ENCODE measurements at regions not wholly inside any gene's neighbourhood (a gene's known extent, or its start where the extent isn't known, plus 50 kb on each side); places are given as distances from the start of the nearest gene placed in this dataset.

DNA sequence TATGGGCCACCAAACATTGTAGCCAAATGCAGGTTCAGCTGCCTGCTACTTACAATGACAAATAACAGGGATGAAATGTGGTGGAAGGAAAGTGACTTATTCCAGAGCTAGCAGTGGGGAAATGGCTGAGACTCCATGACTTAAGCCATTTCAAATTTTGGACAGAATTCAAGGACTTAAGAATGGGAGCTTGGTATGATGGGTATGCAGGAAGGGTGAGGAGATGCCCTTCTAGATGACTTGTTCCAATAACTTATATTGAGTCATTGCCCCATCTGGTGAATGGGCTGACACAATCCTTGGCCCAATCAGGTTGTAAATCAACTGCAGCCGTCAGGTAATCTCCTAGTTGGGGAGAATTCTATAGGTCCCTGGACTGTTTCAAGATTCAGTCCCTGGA is 230.7 kb upstream of the SGCD start:
- BruUV-seq (replicated peaks) = no TSS peak

More for the DNA sequence above, 230.7 kb upstream of the SGCD start:
- Histone ChIP-seq H3K9me1 (ENCODE audit: control insufficient read depth, insufficient read depth, low read length) (no peaks in the 10 kb centered on the region), H3K4me2 (ENCODE audit: insufficient read depth, low read length) (no peak overlapping the region), H3K79me2 (ENCODE audit: control insufficient read depth, insufficient read depth, low read length) (no peaks in the 10 kb centered on the region), H3K4me1 (replicated peaks in 1 of 2; ENCODE audit: control insufficient read depth in 2 of 2, insufficient read depth in 2 of 2, low read length in 2 of 2) (no peaks in the 10 kb centered on the region), H4K20me1 (replicated peaks; ENCODE audit: control insufficient read depth, insufficient read depth, low read length) (no peaks in the 10 kb centered on the region), H3K27me3 (ENCODE audit: control insufficient read depth in 2 of 2, insufficient read depth in 2 of 2, low read length in 2 of 2) (no peaks in the 10 kb centered on the region), H3K4me3 (no peak overlapping the region), H3K27ac (ENCODE audit: extremely low read depth, low read depth, low read length) (no peak overlapping the region), H3K9me3 (replicated peaks; ENCODE audit: control insufficient read depth, insufficient read depth, low read depth, low read length) (no peaks in the 10 kb centered on the region), H3K36me3 (ENCODE audit: control insufficient read depth, insufficient read depth, low read length) (no peaks in the 10 kb centered on the region), H2AFZ (ENCODE audit: low read depth, low read length) (no peak overlapping the region), H3K9ac (ENCODE audit: insufficient read depth in 1 of 2, low read depth in 2 of 2, low read length in 2 of 2) (no peak overlapping the region)
- ChIA-PET POLR2A (no interaction called here), CTCF (ENCODE audit: low intra/inter-chr PET ratio) (no interaction called here)
- no peak for FAIRE-seq
- intact Hi-C loops (cut with micrococcal nuclease) (no loop called here), in situ Hi-C loops (cut with MboI) (no loop called here)
- TF ChIP-seq DNMT1 (IDR thresholded peaks at IDR 0.05) = no peak
- TF ChIP-seq ZNF76 (CRISPR knock-in tag; IDR thresholded peaks at IDR 0.05; ENCODE audit: borderline replicate concordance) = no peak
- no peak for TF ChIP-seq TEAD1 (CRISPR knock-in tag; IDR thresholded peaks at IDR 0.05)
- no peak for TF ChIP-seq ZNF41 (CRISPR knock-in tag; conservative IDR thresholded peaks at IDR 0.05)
- no peak for TF ChIP-seq RBBP5 (IDR thresholded peaks at IDR 0.05; ENCODE audit: borderline replicate concordance, insufficient read depth, low read length, poor library complexity, severe bottlenecking)
- TF ChIP-seq BCOR (IDR thresholded peaks at IDR 0.05) = no peak
- TF ChIP-seq PTRF (tag; IDR thresholded peaks at IDR 0.05) = no peak
- no peak for TF ChIP-seq C11orf30 (IDR thresholded peaks at IDR 0.05; ENCODE audit: low read depth)
- TF ChIP-seq NCOR1 (IDR thresholded peaks at IDR 0.05) = no peak
- no peak for TF ChIP-seq STAT5A (IDR thresholded peaks at IDR 0.05; ENCODE audit: borderline replicate concordance, low read length)
- TF ChIP-seq, protein P1, sequence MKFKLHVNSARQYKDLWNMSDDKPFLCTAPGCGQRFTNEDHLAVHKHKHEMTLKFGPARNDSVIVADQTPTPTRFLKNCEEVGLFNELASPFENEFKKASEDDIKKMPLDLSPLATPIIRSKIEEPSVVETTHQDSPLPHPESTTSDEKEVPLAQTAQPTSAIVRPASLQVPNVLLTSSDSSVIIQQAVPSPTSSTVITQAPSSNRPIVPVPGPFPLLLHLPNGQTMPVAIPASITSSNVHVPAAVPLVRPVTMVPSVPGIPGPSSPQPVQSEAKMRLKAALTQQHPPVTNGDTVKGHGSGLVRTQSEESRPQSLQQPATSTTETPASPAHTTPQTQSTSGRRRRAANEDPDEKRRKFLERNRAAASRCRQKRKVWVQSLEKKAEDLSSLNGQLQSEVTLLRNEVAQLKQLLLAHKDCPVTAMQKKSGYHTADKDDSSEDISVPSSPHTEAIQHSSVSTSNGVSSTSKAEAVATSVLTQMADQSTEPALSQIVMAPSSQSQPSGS (CRISPR knock-in tag; IDR thresholded peaks at IDR 0.05) = no peak
- TF ChIP-seq, protein P2, sequence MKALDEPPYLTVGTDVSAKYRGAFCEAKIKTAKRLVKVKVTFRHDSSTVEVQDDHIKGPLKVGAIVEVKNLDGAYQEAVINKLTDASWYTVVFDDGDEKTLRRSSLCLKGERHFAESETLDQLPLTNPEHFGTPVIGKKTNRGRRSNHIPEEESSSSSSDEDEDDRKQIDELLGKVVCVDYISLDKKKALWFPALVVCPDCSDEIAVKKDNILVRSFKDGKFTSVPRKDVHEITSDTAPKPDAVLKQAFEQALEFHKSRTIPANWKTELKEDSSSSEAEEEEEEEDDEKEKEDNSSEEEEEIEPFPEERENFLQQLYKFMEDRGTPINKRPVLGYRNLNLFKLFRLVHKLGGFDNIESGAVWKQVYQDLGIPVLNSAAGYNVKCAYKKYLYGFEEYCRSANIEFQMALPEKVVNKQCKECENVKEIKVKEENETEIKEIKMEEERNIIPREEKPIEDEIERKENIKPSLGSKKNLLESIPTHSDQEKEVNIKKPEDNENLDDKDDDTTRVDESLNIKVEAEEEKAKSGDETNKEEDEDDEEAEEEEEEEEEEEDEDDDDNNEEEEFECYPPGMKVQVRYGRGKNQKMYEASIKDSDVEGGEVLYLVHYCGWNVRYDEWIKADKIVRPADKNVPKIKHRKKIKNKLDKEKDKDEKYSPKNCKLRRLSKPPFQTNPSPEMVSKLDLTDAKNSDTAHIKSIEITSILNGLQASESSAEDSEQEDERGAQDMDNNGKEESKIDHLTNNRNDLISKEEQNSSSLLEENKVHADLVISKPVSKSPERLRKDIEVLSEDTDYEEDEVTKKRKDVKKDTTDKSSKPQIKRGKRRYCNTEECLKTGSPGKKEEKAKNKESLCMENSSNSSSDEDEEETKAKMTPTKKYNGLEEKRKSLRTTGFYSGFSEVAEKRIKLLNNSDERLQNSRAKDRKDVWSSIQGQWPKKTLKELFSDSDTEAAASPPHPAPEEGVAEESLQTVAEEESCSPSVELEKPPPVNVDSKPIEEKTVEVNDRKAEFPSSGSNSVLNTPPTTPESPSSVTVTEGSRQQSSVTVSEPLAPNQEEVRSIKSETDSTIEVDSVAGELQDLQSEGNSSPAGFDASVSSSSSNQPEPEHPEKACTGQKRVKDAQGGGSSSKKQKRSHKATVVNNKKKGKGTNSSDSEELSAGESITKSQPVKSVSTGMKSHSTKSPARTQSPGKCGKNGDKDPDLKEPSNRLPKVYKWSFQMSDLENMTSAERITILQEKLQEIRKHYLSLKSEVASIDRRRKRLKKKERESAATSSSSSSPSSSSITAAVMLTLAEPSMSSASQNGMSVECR (CRISPR knock-in tag; IDR thresholded peaks at IDR 0.05) = no peak
- TF ChIP-seq, protein P3, sequence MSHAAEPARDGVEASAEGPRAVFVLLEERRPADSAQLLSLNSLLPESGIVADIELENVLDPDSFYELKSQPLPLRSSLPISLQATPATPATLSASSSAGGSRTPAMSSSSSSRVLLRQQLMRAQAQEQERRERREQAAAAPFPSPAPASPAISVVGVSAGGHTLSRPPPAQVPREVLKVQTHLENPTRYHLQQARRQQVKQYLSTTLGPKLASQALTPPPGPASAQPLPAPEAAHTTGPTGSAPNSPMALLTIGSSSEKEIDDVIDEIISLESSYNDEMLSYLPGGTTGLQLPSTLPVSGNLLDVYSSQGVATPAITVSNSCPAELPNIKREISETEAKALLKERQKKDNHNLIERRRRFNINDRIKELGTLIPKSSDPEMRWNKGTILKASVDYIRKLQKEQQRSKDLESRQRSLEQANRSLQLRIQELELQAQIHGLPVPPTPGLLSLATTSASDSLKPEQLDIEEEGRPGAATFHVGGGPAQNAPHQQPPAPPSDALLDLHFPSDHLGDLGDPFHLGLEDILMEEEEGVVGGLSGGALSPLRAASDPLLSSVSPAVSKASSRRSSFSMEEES (CRISPR knock-in tag; IDR thresholded peaks at IDR 0.05) = no peak
- TF ChIP-seq TAF15 (IDR thresholded peaks at IDR 0.05; ENCODE audit: low read depth, low read length) = no peak
- TF ChIP-seq ZNF764 (CRISPR knock-in tag; IDR thresholded peaks at IDR 0.05; ENCODE audit: low read depth) = no peak
- no peak for TF ChIP-seq CCAR2 (IDR thresholded peaks at IDR 0.05; ENCODE audit: low read depth, low read length)
- no peak for TF ChIP-seq TCF7L2 (IDR thresholded peaks at IDR 0.05; ENCODE audit: low read depth, low read length)
- no peak for ATAC-seq
- 7% methylated on average over 1 of the region's 1 CpG for WGBS (ENCODE audit: insufficient coverage, low coverage, missing lambda C conversion rate)
- no peak for DNase-seq (ENCODE audit: extremely low read depth in 1 of 4, low spot score in 3 of 4)
